OCI-LY7 (cell line): ENCODE measurements at regions not wholly inside any gene's neighbourhood (a gene's known extent, or its start where the extent isn't known, plus 50 kb on each side); places are given as distances from the start of the nearest gene placed in this dataset.
"Not testable (repeated sequence)": the region's sequence is repeated elsewhere in the genome, so short reads cannot be mapped to it uniquely, and the experiment has no call there.

ENCODE experiments used
- CTCF ChIP-seq: fragments of 200-600 bp; sonication (generic); conservative IDR thresholded peaks from 2 replicates; pipeline ENCODE4 v1.5.1; 2014; ENCODE audit warnings: mild to moderate bottlenecking, antibody characterized with exemption, low read length, moderate library complexity, mixed read lengths
- EZH2phosphoT487 ChIP-seq: fragments of 200-600 bp; sonication (generic); IDR thresholded peaks from 2 replicates; pipeline ENCODE4 v1.6.1; 2018; ENCODE audit warnings: low read depth, borderline replicate concordance, mild to moderate bottlenecking, mixed run types, antibody characterized with exemption, low read length, moderate library complexity, mixed read lengths

- not testable (repeated sequence) for TF ChIP-seq CTCF, EZH2phosphoT487
Measured at GRCh38 chr6:19725436-19725835, 111.7 kb upstream of the ID4 start.
